HCT116 (cell line): ENCODE measurements at regions not wholly inside any gene's neighbourhood (a gene's known extent, or its start where the extent isn't known, plus 50 kb on each side); places are given as distances from the start of the nearest gene placed in this dataset.

Source experiments
- ATAC-seq: fragments of 200-7000 bp; cut with Tn5 transposase; 2 replicates; pipeline ENCODE4 v1.9.1; 2020; ENCODE audit warnings: mild to moderate bottlenecking, moderate library complexity
- BruUV-seq: library from RNA; stranded (reverse); fragments of 400-500 nt; replicated peaks from 2 replicates; lab custom pipeline; 2021; lab: Mats Ljungman, UMichigan
- CTCF ChIA-PET: fragments of 300-600 bp; sonication (Branson Sonifier 250); formaldehyde crosslinking; loops from one replicate; lab custom pipeline; 2021; ENCODE audit warnings: antibody characterized with exemption; lab: Charles Lee
- POLR2A ChIA-PET: fragments of 300-600, 350-600 bp; sonication (Branson Sonifier 250); formaldehyde crosslinking; loops from one replicate; lab custom pipeline; 2021; ENCODE audit warnings: antibody characterized with exemption; lab: Charles Lee
- RAD21 ChIA-PET, 2 experiments: fragments of 300-600 bp; sonication (Branson Sonifier 250); formaldehyde crosslinking; loops; one replicate each; lab custom pipeline; 2023; ENCODE audit warnings: low total read pairs in 2 of 2; ENCODE audit not compliant: uncharacterized antibody in 2 of 2, unreplicated experiment in 2 of 2, low non-redundant PET in 1 of 2; lab: Charles Lee
- DNase-seq: peaks from one replicate; pipeline ENCODE4 v3.0.0-alpha.2; 2010; ENCODE audit warnings: low read depth, low spot score
- H2AFZ ChIP-seq: fragments of 200-600 bp; shearing (Covaris generic), sonication (generic); 2 replicates; pipeline ENCODE4 v1.6.1; 2017; ENCODE audit warnings: low read depth, mixed run types, mixed read lengths, antibody characterized with exemption, low read length; ENCODE audit not compliant: poor library complexity, severe bottlenecking
- H3K27ac ChIP-seq: 2 replicates; pipeline ENCODE4 v1.5.1; 2012; ENCODE audit warnings: low read depth, low read length
- H3K27me3 ChIP-seq: fragments of 200-600 bp; sonication (generic); 2 replicates; pipeline ENCODE4 v1.6.1; 2016; ENCODE audit warnings: mixed run types, low read length, mixed read lengths; ENCODE audit not compliant: insufficient read depth
- H3K36me3 ChIP-seq, 2 experiments: fragments of 200-500 bp in 1 of 2; fragments of 200-600 bp in 1 of 2; sonication (Bioruptor generic) in 1 of 2; sonication (generic) in 1 of 2; 2 replicates each; pipeline versions ENCODE4 v1.5.1 to v1.6.1; 2014 to 2016; ENCODE audit warnings: low read length in 2 of 2, inconsistent platforms in 1 of 2, mixed read lengths in 1 of 2, mixed run types in 1 of 2; ENCODE audit not compliant: insufficient read depth in 2 of 2, control insufficient read depth in 1 of 2
- H3K4me1 ChIP-seq, 2 experiments: fragments of 200-600 bp in 1 of 2; sonication (generic) in 1 of 2; 2 replicates each; pipeline versions ENCODE4 v1.5.1 to v1.6.1; 2012 to 2017; ENCODE audit warnings: low read length in 2 of 2, inconsistent platforms in 1 of 2, mild to moderate bottlenecking in 1 of 2, mixed read lengths in 1 of 2, mixed run types in 1 of 2, moderate library complexity in 1 of 2; ENCODE audit not compliant: insufficient read depth in 2 of 2, control insufficient read depth in 1 of 2
- H3K4me2 ChIP-seq: fragments of 200-600 bp; sonication (generic); 2 replicates; pipeline ENCODE4 v1.6.1; 2017; ENCODE audit warnings: mixed run types, low read length, mixed read lengths
- H3K4me3 ChIP-seq, 2 experiments: fragments of 200-600 bp in 1 of 2; sonication (generic) in 1 of 2; replicated peaks in 1 of 2; 2 replicates each; pipeline ENCODE4 v1.5.1; 2011 to 2016; ENCODE audit warnings: low read length in 2 of 2, control low read depth in 1 of 2, low read depth in 1 of 2, mild to moderate bottlenecking in 1 of 2, mixed read lengths in 1 of 2, mixed run types in 1 of 2
- H3K79me2 ChIP-seq: fragments of 200-600 bp; sonication (generic); 2 replicates; pipeline ENCODE4 v1.6.1; 2017; ENCODE audit warnings: mild to moderate bottlenecking, mixed run types, low read length, moderate library complexity, mixed read lengths; ENCODE audit not compliant: insufficient read depth
- H3K9ac ChIP-seq: fragments of 200-600 bp; sonication (generic); 2 replicates; pipeline ENCODE4 v1.6.1; 2016; ENCODE audit warnings: low read length, mixed read lengths
- H3K9me2 ChIP-seq: fragments of 200-600 bp; sonication (generic), shearing (Covaris generic); 2 replicates; pipeline ENCODE4 v1.6.1; 2017; ENCODE audit warnings: mixed run types, mild to moderate bottlenecking, moderate library complexity; ENCODE audit not compliant: insufficient read depth
- H3K9me3 ChIP-seq, 2 experiments: fragments of 200-500 bp in 1 of 2; fragments of 200-600 bp in 1 of 2; sonication (Bioruptor generic) in 1 of 2; sonication (generic) in 1 of 2; 2 replicates each; pipeline ENCODE4 v1.6.1; 2014 to 2017; ENCODE audit warnings: low read length in 2 of 2, mixed read lengths in 2 of 2, inconsistent platforms in 1 of 2, low read depth in 1 of 2, mild to moderate bottlenecking in 1 of 2, mixed run types in 1 of 2, moderate library complexity in 1 of 2; ENCODE audit not compliant: control insufficient read depth in 1 of 2, insufficient read depth in 1 of 2
- H4K20me1 ChIP-seq: fragments of 200-600 bp; sonication (generic), shearing (Covaris generic); 2 replicates; pipeline ENCODE4 v1.6.1; 2017; ENCODE audit warnings: mixed run types, mild to moderate bottlenecking, moderate library complexity; ENCODE audit not compliant: insufficient read depth
- CBX3 ChIP-seq: IDR thresholded peaks from 2 replicates; pipeline ENCODE4 v1.6.1; 2012; ENCODE audit warnings: low read depth
- CEBPB ChIP-seq: IDR thresholded peaks from 2 replicates; pipeline ENCODE4 v1.6.1; 2012; ENCODE audit warnings: low read depth
- EGR1 ChIP-seq: IDR thresholded peaks from 2 replicates; pipeline ENCODE4 v1.6.1; 2012; ENCODE audit warnings: low read depth
- ELF1 ChIP-seq: IDR thresholded peaks from 2 replicates; pipeline ENCODE4 v1.6.1; 2012; ENCODE audit warnings: low read depth, borderline replicate concordance
- EZH2 ChIP-seq: fragments of 200-600 bp; sonication (generic); IDR thresholded peaks from 2 replicates; pipeline ENCODE4 v1.6.1; 2017; ENCODE audit warnings: antibody characterized with exemption, mixed run types
- EZH2phosphoT487 ChIP-seq: fragments of 200-600 bp; IDR thresholded peaks from 2 replicates; pipeline ENCODE4 v1.6.1; 2018; ENCODE audit warnings: antibody characterized with exemption, borderline replicate concordance
- FOSL1 ChIP-seq: IDR thresholded peaks from 2 replicates; pipeline ENCODE4 v1.6.1; 2012; ENCODE audit warnings: low read depth
- JUND ChIP-seq: IDR thresholded peaks from 2 replicates; pipeline ENCODE4 v1.6.1; 2012
- POLR2A ChIP-seq: IDR thresholded peaks from 2 replicates; pipeline ENCODE4 v1.7.0; 2011; ENCODE audit warnings: borderline replicate concordance; ENCODE audit not compliant: insufficient read depth, insufficient read length; ENCODE audit errors: extremely low read depth
- POLR2AphosphoS5 ChIP-seq: IDR thresholded peaks from 2 replicates; pipeline ENCODE4 v1.6.1; 2011; ENCODE audit warnings: mild to moderate bottlenecking, low read depth, low read length, moderate library complexity
- RAD21 ChIP-seq: IDR thresholded peaks from 2 replicates; pipeline ENCODE4 v1.6.1; 2012; ENCODE audit warnings: low read depth, mild to moderate bottlenecking
- SIN3A ChIP-seq: IDR thresholded peaks from 2 replicates; pipeline ENCODE4 v1.6.1; 2012; ENCODE audit warnings: low read depth
- SP1 ChIP-seq: IDR thresholded peaks from 2 replicates; pipeline ENCODE4 v1.6.1; 2012; ENCODE audit warnings: low read depth
- TCF7L2 ChIP-seq: IDR thresholded peaks from 2 replicates; pipeline ENCODE4 v1.7.0; 2011; ENCODE audit warnings: borderline replicate concordance, inconsistent platforms; ENCODE audit not compliant: insufficient read depth, insufficient read length; ENCODE audit errors: extremely low read depth
- YY1 ChIP-seq: IDR thresholded peaks from 2 replicates; pipeline ENCODE4 v1.6.1; 2011; ENCODE audit warnings: low read length, low read depth, moderate library complexity, mild to moderate bottlenecking; ENCODE audit not compliant: insufficient replicate concordance; ENCODE audit errors: extremely low read depth
- ZBTB33 ChIP-seq: IDR thresholded peaks from 2 replicates; pipeline ENCODE4 v1.6.1; 2011; ENCODE audit warnings: mild to moderate bottlenecking, low read length, moderate library complexity; ENCODE audit not compliant: insufficient replicate concordance; ENCODE audit errors: extremely low read depth
- ZFX ChIP-seq: fragments of 450-650 bp; IDR thresholded peaks from 2 replicates; pipeline ENCODE4 v1.6.1; 2017
- ZNF274 ChIP-seq: fragments of 200-500 bp; sonication (Bioruptor generic); IDR thresholded peaks from 2 replicates; pipeline ENCODE4 v1.6.1; 2014; ENCODE audit warnings: mild to moderate bottlenecking, low read depth, low read length, inconsistent platforms
- intact Hi-C: fragments of 100-400 bp; cut with micrococcal nuclease; formaldehyde crosslinking; loops from 2 replicates; pipeline ENCODE4 v1.10.0; 2022
- TF ChIP-seq, protein P1 (sequence below), 3 experiments: fragments of 200-600 bp in 1 of 3; sonication (generic) in 1 of 3; IDR thresholded peaks in 2 of 3; conservative IDR thresholded peaks in 1 of 3; 2 replicates each; pipeline ENCODE4 v1.5.1; 2012 to 2017; ENCODE audit warnings: low read depth in 2 of 3, low read length in 2 of 3, antibody characterized with exemption in 1 of 3, borderline replicate concordance in 1 of 3, control low read depth in 1 of 3, mild to moderate bottlenecking in 1 of 3, mixed read lengths in 1 of 3, mixed run types in 1 of 3, moderate library complexity in 1 of 3; ENCODE audit not compliant: insufficient read depth in 1 of 3
- TF ChIP-seq, protein P2 (sequence below): IDR thresholded peaks from 2 replicates; pipeline ENCODE4 v1.6.1; 2012

DNA sequence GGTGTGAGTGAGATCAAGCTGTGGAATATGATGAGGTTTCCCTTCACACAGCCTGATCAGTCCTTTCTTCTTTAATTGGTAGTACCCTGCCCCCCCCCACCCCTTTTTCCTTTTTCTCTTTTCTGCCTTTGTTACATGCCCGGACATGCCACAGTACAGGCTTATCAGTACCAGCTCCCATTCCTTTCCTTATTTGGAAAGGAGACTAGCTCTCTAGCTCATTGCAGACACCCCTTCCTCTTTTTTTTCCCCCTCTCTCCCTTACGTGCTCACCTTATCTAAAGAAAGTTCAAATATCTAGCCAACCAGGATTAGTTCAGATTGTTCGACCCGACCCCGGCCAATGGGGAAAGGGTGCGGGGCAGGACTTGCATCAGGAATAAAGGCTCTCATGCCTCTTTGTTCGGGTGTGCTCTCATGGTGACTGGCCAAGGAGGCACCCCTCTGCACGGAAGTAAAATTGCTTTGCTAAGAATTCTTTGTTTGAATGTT is 230.4 kb downstream of the ACTR3B start:
- Histone ChIP-seq H3K27ac (no peak overlapping the region), H3K9me3 (no peaks in the 10 kb centered on the region), H3K4me3 (no peak overlapping the region), H2AFZ (no peak overlapping the region), H4K20me1 (no peaks in the 10 kb centered on the region), H3K4me1 (peaks cover 0 to 5% of the 10 kb centered on the region in 2 experiments; a peak in 1 of 4 replicates), H3K9me2 (no peaks in the 10 kb centered on the region), H3K79me2 (no peaks in the 10 kb centered on the region), H3K27me3 (no peaks in the 10 kb centered on the region), H3K4me2 (no peak overlapping the region), H3K9ac (no peak overlapping the region), H3K36me3 (no peaks in the 10 kb centered on the region)
- no peak for TF ChIP-seq JUND
- TF ChIP-seq, protein P1, sequence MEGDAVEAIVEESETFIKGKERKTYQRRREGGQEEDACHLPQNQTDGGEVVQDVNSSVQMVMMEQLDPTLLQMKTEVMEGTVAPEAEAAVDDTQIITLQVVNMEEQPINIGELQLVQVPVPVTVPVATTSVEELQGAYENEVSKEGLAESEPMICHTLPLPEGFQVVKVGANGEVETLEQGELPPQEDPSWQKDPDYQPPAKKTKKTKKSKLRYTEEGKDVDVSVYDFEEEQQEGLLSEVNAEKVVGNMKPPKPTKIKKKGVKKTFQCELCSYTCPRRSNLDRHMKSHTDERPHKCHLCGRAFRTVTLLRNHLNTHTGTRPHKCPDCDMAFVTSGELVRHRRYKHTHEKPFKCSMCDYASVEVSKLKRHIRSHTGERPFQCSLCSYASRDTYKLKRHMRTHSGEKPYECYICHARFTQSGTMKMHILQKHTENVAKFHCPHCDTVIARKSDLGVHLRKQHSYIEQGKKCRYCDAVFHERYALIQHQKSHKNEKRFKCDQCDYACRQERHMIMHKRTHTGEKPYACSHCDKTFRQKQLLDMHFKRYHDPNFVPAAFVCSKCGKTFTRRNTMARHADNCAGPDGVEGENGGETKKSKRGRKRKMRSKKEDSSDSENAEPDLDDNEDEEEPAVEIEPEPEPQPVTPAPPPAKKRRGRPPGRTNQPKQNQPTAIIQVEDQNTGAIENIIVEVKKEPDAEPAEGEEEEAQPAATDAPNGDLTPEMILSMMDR (IDR thresholded peaks at IDR 0.05 in 2 of 3, conservative IDR thresholded peaks at IDR 0.05 in 1 of 3; ENCODE audit: borderline replicate concordance in 1 of 3, insufficient read depth in 1 of 3, low read depth in 2 of 3, low read length in 2 of 3), result no peak
- no peak for TF ChIP-seq TCF7L2
- no peak for TF ChIP-seq SP1
- no peak for TF ChIP-seq ZBTB33
- TF ChIP-seq POLR2AphosphoS5, result no peak
- no peak for TF ChIP-seq ZFX
- no peak for TF ChIP-seq EZH2
- TF ChIP-seq RAD21, result no peak
- TF ChIP-seq ZNF274, result no peak
- TF ChIP-seq FOSL1, result no peak
- TF ChIP-seq SIN3A, result no peak
- no peak for TF ChIP-seq EZH2phosphoT487
- no peak for TF ChIP-seq POLR2A
- TF ChIP-seq, protein P2, sequence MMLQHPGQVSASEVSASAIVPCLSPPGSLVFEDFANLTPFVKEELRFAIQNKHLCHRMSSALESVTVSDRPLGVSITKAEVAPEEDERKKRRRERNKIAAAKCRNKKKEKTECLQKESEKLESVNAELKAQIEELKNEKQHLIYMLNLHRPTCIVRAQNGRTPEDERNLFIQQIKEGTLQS, result no peak
- no peak for TF ChIP-seq EGR1
- no peak for TF ChIP-seq CBX3
- no peak for TF ChIP-seq YY1
- TF ChIP-seq CEBPB, result no peak
- no peak for TF ChIP-seq ELF1
- ATAC-seq (no peak), DNase-seq (no peak)
- intact Hi-C loops, result no loop called here
- ChIA-PET POLR2A (no interaction called here), CTCF (interaction anchor here (0.6 kb wide), 1 partner anchor 19 kb away, joined by 3 read pairs; no protein-coding TSS in a partner anchor), RAD21 (no interaction called here)
- BruUV-seq, result no TSS peak
